Activated B cell treated with CpG ODN at 0.5 μM for 24 hours (primary cell): ENCODE measurements at regions not wholly inside any gene's neighbourhood (a gene's known extent, or its start where the extent isn't known, plus 50 kb on each side); places are given as distances from the start of the nearest gene placed in this dataset.

ENCODE experiments used
- ATAC-seq: fragments of 200-7000 bp; cut with Tn5 transposase; one replicate; pipeline ENCODE4 v1.10.0; 2021; ENCODE audit warnings: low read depth, mild to moderate bottlenecking, moderate library complexity
- CTCF ChIA-PET: fragments of 350-600 bp; sonication (Branson Sonifier 250); formaldehyde crosslinking; loops from one replicate; lab custom pipeline; 2021; ENCODE audit warnings: antibody characterized with exemption; lab: Charles Lee
- POLR2A ChIA-PET: fragments of 350-600 bp; sonication (Branson Sonifier 250); formaldehyde crosslinking; loops from one replicate; lab custom pipeline; 2021; ENCODE audit warnings: antibody characterized with exemption; lab: Charles Lee
- DNase-seq: peaks from one replicate; pipeline ENCODE4 v3.0.0; 2022
- H3K27ac Mint-ChIP-seq: one replicate; pipeline ENCODE4 v1.8.0; 2020; ENCODE audit warnings: mixed read lengths
- H3K27me3 Mint-ChIP-seq: one replicate; pipeline ENCODE4 v1.8.0; 2021; ENCODE audit warnings: mixed read lengths
- H3K36me3 Mint-ChIP-seq: one replicate; pipeline ENCODE4 v1.8.0; 2021; ENCODE audit warnings: low read depth, mixed read lengths
- H3K4me1 Mint-ChIP-seq: one replicate; pipeline ENCODE4 v1.8.0; 2021; ENCODE audit warnings: mixed read lengths
- H3K4me3 Mint-ChIP-seq: one replicate; pipeline ENCODE4 v1.8.0; 2020; ENCODE audit warnings: mild to moderate bottlenecking, mixed read lengths
- H3K9me3 Mint-ChIP-seq: one replicate; pipeline ENCODE4 v1.8.0; 2020; ENCODE audit warnings: mixed read lengths
- intact Hi-C: fragments of 100-400 bp; cut with micrococcal nuclease; formaldehyde crosslinking; loops from one replicate; pipeline ENCODE4 v1.15.1; 2024
- TF ChIP-seq, protein P1 (sequence below): fragments of 200-600 bp; IDR thresholded peaks from one replicate; pipeline ENCODE4 v1.8.0; 2022; ENCODE audit warnings: antibody characterized with exemption, mild to moderate bottlenecking

DNA sequence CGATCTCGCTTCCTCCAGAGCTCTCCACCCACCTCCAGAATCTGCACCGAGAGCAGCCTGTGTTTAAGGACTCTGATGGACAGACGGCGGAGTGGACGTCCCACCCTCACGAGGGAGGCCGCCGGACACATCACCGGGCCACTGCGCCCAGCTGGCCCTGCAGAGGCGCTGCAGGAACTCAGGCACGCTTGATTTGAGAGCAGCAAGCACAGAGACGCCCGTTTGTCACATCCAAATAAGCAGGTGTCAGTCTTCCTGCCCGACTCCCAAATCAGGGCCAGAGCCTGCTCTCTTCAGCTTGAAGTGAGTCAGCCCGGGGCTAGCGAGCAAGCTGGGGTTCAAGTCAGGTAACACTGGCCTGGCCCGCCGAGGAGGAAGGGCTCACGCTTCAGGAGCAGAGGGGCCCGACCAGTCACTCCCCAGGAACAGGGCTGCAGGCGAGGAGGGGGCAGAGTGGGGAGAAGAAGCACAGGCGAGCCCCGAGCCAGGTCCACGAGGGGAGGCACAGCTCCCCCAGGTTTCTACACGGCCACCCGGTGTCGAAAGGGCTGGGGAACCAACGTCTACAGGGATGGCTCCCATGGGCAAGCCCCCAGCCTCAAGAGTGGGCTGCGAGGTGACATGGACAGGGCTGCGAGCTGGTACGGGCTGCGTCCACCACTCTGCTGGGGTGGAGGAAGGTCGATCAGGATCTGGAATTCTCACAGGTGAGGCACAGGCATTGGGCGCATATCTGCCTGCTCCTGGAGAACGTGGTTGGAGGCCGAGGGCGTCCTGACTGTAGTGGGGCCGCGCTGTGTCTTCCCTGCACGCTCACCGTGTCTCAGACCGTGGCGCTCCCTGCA lies 52.5 kb upstream of the CTDP1 start:
- intact Hi-C loops, result no loop called here
- DNase-seq (no peak), ATAC-seq (no peak)
- Mint-ChIP-seq H3K27me3 (no peaks in the 10 kb centered on the region), H3K27ac (peak overlapping the region; percentile 7), H3K9me3 (no peaks in the 10 kb centered on the region), H3K4me1 (peaks cover 54% of the 10 kb centered on the region), H3K4me3 (peak overlapping the region; percentile 61), H3K36me3 (no peaks in the 10 kb centered on the region)
- ChIA-PET CTCF (interaction anchor here (2.3 kb wide), 1 partner anchor 16 kb away, joined by 11 read pairs; no protein-coding TSS in a partner anchor), POLR2A (no interaction called here)
- TF ChIP-seq, protein P1, sequence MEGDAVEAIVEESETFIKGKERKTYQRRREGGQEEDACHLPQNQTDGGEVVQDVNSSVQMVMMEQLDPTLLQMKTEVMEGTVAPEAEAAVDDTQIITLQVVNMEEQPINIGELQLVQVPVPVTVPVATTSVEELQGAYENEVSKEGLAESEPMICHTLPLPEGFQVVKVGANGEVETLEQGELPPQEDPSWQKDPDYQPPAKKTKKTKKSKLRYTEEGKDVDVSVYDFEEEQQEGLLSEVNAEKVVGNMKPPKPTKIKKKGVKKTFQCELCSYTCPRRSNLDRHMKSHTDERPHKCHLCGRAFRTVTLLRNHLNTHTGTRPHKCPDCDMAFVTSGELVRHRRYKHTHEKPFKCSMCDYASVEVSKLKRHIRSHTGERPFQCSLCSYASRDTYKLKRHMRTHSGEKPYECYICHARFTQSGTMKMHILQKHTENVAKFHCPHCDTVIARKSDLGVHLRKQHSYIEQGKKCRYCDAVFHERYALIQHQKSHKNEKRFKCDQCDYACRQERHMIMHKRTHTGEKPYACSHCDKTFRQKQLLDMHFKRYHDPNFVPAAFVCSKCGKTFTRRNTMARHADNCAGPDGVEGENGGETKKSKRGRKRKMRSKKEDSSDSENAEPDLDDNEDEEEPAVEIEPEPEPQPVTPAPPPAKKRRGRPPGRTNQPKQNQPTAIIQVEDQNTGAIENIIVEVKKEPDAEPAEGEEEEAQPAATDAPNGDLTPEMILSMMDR, result no peak

DNA sequence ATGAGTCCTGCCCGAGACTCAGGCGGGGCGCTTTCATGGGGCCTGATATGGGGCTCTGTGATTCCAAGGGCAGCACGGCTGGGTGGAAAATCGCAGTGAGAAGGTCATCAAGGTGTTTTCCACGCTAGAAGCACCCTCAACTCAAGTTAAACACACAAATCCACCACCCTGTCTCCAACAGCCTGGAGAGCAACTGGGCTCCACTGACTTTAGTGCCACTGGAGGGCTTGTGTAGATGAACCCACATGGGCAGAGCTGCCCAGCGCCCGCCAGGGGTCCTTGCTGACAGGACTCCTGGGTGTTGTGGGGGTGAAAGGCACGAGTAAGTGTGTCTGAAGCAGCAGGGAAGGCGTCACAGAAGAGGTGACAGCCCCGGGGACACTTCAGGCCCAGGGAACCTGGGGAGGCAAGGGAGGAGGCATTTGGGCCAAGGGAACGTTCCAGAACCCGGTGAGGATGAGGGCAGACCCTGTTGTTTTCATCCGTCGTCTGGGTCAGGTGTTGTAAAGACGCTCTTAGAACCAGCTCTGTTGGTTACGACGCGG lies 51.8 kb upstream of the CTDP1 start:
- DNase-seq, result no peak
- Mint-ChIP-seq H3K36me3 (no peaks in the 10 kb centered on the region), H3K4me3 (no peak overlapping the region), H3K27me3 (no peaks in the 10 kb centered on the region), H3K4me1 (peaks cover 54% of the 10 kb centered on the region), H3K27ac (no peak overlapping the region), H3K9me3 (no peaks in the 10 kb centered on the region)
- POLR2A ChIA-PET, result no interaction called here
- TF ChIP-seq, protein P1, result no peak
- no peak for ATAC-seq
- intact Hi-C loops, result no loop called here
- CTCF ChIA-PET, result no interaction called here

DNA sequence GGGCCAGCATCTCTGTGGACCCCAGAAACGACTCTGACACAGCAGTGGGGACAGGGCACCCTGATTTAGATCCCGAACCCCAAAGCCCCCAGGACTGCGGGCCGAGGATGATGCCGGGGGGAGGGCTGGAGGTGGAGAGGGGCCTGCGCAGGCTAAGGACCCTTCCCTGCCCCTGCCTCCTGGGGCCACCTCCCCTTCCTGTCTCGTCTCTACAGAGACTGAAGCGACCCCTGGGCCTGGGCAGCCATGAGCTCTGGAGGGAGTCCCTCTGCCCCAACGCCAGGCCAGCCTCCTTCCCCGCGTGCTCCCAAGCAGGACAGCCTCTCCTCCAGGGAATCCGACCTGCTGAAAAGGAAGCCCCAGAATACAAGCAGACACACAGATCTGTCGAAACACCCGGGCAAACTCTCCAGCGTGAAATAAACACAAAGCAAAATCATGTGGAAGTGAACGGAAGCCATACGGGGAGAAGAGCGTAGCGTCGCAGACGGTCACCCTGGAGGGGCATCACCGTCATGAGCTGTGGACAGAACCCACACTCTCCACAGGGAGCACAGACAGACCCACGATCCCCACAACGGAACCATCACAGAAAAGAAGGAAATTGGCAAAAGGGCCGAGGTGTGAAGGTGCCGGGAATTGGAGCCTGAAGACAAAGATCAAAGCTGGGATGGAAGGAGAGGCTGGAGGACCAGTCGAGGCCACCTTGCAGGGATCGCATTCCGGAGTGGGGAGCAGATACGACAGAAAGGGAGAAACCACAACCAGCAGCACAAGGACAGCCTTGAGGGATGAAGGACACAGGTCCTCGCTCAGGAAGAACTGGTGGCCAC lies 51.0 kb upstream of the CTDP1 start:
- ATAC-seq, result no peak
- CTCF ChIA-PET, result no interaction called here
- H3K27me3 Mint-ChIP-seq, result no peaks in the 10 kb centered on the region

DNA sequence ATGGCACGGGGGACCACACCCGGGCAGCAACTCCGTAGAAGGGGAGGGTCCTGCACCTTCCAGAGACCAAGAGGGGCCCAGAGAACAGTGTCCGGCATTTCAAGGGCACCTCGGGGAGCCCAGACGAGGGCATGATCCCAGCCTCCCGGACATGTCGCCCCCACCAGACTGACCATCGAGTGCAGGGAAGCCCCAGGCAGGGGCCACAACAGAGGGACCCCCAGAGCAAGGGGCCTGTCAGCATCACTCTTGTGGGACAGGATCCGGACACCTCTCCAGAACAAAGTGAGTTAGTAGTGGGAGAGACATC lies 50.4 kb upstream of the CTDP1 start:
- DNase-seq, result no peak
- Mint-ChIP-seq H3K4me3 (no peak overlapping the region), H3K4me1 (peaks cover 43% of the 10 kb centered on the region), H3K36me3 (no peaks in the 10 kb centered on the region), H3K27ac (no peak overlapping the region), H3K27me3 (no peaks in the 10 kb centered on the region), H3K9me3 (peaks cover 5% of the 10 kb centered on the region)
- CTCF ChIA-PET, result no interaction called here
- TF ChIP-seq, protein P1, result no peak
- no peak for ATAC-seq
- intact Hi-C loops, result no loop called here
- POLR2A ChIA-PET, result no interaction called here

More for the DNA sequence above, 51.0 kb upstream of the CTDP1 start:
- Mint-ChIP-seq H3K9me3 (peaks cover 3% of the 10 kb centered on the region), H3K27ac (peak overlapping the region; percentile 8), H3K4me3 (no peak overlapping the region), H3K36me3 (no peaks in the 10 kb centered on the region), H3K4me1 (peaks cover 49% of the 10 kb centered on the region)
- POLR2A ChIA-PET, result no interaction called here
- intact Hi-C loops, result no loop called here
- TF ChIP-seq, protein P1, result no peak
- no peak for DNase-seq

DNA sequence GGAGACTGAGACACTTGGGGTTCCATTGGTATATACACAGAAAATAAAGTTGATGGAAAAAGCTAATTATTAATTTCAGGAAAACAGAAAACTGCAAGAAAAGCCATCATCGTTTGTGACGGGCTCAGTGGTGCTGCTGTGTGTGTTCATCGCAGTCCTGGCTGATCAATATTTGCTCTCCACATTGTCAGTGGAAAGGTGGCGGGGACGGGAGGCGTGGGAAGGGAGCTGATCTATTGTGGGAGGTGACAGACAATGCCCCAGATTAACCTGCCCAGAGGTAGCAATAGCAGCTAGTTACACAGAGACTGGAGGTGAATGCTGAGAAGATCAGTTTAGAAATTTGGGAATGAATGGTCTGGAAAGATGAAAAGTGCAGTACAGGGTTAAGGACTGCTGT lies 50.0 kb upstream of the CTDP1 start:
- Mint-ChIP-seq H3K36me3 (no peaks in the 10 kb centered on the region), H3K27ac (no peak overlapping the region), H3K9me3 (peaks cover 5% of the 10 kb centered on the region), H3K27me3 (no peaks in the 10 kb centered on the region), H3K4me3 (no peak overlapping the region), H3K4me1 (peaks cover 42% of the 10 kb centered on the region)
- ATAC-seq, result no peak
- POLR2A ChIA-PET, result no interaction called here
- CTCF ChIA-PET, result no interaction called here
- TF ChIP-seq, protein P1, result no peak
- intact Hi-C loops, result no loop called here
- DNase-seq, result no peak
